ENCODE measurements at regions not wholly inside any gene's neighbourhood (a gene's known extent, or its start where the extent isn't known, plus 50 kb on each side); places are given as distances from the start of the nearest gene placed in this dataset.
A peak's percentile ranks its signal among the peaks of the same experiment; 100 is the strongest.

DNA sequence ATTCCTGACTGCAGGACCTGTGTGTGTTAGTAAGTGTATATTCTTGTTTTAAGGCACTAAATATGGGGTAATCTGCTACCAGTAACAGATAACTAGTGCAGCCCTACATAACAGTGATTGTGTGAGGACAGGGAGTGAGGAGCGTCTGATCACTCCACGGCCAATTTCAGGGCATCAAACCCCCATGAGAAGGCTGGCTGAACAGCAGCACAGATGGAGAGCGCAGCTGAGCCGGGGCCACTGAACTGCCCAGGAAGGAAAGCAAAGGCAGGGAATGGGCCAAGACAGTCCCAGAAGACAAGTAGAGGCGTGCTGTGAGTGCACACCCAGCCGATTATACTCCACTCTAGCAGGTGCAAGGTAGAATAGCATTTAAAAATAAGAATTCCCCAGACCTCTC is 157.1 kb upstream of the CHST15 start:
- Histone ChIP-seq H3K9me1 (ENCODE audit: control insufficient read depth, extremely low read depth, insufficient read depth, low read length) (no peaks in the 10 kb centered on the region), H3K36me3 (ENCODE audit: control insufficient read depth in 2 of 2, extremely low read depth in 1 of 2, insufficient read depth in 2 of 2, low read length in 2 of 2) (no peaks in the 10 kb centered on the region), H3K79me2 (ENCODE audit: control insufficient read depth, insufficient read depth, low read length) (no peaks in the 10 kb centered on the region), H4K20me1 (ENCODE audit: control insufficient read depth, extremely low read depth, insufficient read depth, low read length) (no peaks in the 10 kb centered on the region), H3K4me1 (ENCODE audit: control insufficient read depth, extremely low read depth, insufficient read depth, low read length) (no peaks in the 10 kb centered on the region), H3K27me3 (ENCODE audit: control insufficient read depth, extremely low read depth, insufficient read depth, low read length) (peaks cover 10% of the 10 kb centered on the region), H3K4me3 (ENCODE audit: control insufficient read depth in 2 of 3, extremely low read depth in 1 of 3, insufficient read depth in 2 of 3, low read depth in 1 of 3, low read length in 3 of 3) (no peak overlapping the region), H3K27ac (ENCODE audit: control insufficient read depth, insufficient read depth, low read length) (no peak overlapping the region), H2AFZ (ENCODE audit: control insufficient read depth, low read length) (no peak overlapping the region), H3K9me3 (ENCODE audit: control insufficient read depth, low read depth, low read length) (no peaks in the 10 kb centered on the region), H3K4me2 (ENCODE audit: control insufficient read depth, extremely low read depth, insufficient read depth, low read depth, low read length) (no peak overlapping the region), H3K9ac (ENCODE audit: control insufficient read depth, extremely low read depth, insufficient read depth, low read length) (no peak overlapping the region)
- dilution Hi-C loops (cut with MboI; ENCODE audit: extremely low pct_ligation_motif_present, low sequenced_read_pairs) = no loop called here
- TF ChIP-seq CTCF (optimal IDR thresholded peaks at IDR 0.05 in 1 of 3, IDR thresholded peaks at IDR 0.05 in 1 of 3, conservative IDR thresholded peaks at IDR 0.05 in 1 of 3; ENCODE audit: extremely low read depth in 1 of 3, insufficient read depth in 2 of 3, low read length in 3 of 3) (no peak), EZH2 (IDR thresholded peaks at IDR 0.05; ENCODE audit: low read length) (no peak)
- FAIRE-seq (no peak), DNase-seq (ENCODE audit: low read depth, low spot score) (no peak)

DNA sequence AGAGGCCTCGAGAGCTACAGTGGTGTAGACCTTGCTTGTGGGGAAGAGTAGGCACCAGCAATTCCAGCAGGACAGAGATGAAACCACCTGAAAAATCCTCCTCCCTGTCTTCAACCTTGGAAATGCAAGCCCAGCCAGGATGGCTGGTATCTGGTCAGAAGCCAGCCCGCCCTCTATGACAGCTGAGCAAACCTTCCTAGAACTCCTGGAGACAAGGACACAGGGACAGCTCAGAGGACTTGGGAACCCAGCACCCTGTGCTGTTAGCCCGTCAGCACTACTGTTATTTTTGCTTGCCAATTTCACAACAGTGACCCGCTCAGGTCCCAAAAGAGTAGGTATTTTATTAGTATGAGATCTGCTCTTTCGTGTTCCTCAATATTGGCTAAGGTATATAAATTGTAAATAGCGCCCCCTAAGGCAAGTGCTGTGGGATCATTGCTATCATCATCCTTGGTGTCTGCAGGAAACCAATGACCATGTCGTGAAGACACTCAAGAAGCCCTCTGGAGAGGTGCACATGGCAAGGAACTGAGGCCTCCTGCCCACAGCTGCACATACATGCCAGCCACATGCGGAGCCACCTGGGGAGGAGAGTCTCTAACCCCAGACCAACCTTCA is 156.5 kb upstream of the CHST15 start:
- TF ChIP-seq CTCF (optimal IDR thresholded peaks at IDR 0.05 in 1 of 3, IDR thresholded peaks at IDR 0.05 in 1 of 3, conservative IDR thresholded peaks at IDR 0.05 in 1 of 3; ENCODE audit: extremely low read depth in 1 of 3, insufficient read depth in 2 of 3, low read length in 3 of 3) (peak; percentile 28 to 39 (median 32)), EZH2 (IDR thresholded peaks at IDR 0.05; ENCODE audit: low read length) (no peak)
- Histone ChIP-seq H3K9ac (ENCODE audit: control insufficient read depth, extremely low read depth, insufficient read depth, low read length) (no peak overlapping the region), H4K20me1 (ENCODE audit: control insufficient read depth, extremely low read depth, insufficient read depth, low read length) (no peaks in the 10 kb centered on the region), H3K27me3 (ENCODE audit: control insufficient read depth, extremely low read depth, insufficient read depth, low read length) (peaks cover 10% of the 10 kb centered on the region), H2AFZ (ENCODE audit: control insufficient read depth, low read length) (no peak overlapping the region), H3K27ac (ENCODE audit: control insufficient read depth, insufficient read depth, low read length) (no peak overlapping the region), H3K4me2 (ENCODE audit: control insufficient read depth, extremely low read depth, insufficient read depth, low read depth, low read length) (no peak overlapping the region), H3K4me3 (ENCODE audit: control insufficient read depth in 2 of 3, extremely low read depth in 1 of 3, insufficient read depth in 2 of 3, low read depth in 1 of 3, low read length in 3 of 3) (no peak overlapping the region), H3K9me3 (ENCODE audit: control insufficient read depth, low read depth, low read length) (no peaks in the 10 kb centered on the region), H3K9me1 (ENCODE audit: control insufficient read depth, extremely low read depth, insufficient read depth, low read length) (no peaks in the 10 kb centered on the region), H3K36me3 (ENCODE audit: control insufficient read depth in 2 of 2, extremely low read depth in 1 of 2, insufficient read depth in 2 of 2, low read length in 2 of 2) (no peaks in the 10 kb centered on the region), H3K79me2 (ENCODE audit: control insufficient read depth, insufficient read depth, low read length) (no peaks in the 10 kb centered on the region), H3K4me1 (ENCODE audit: control insufficient read depth, extremely low read depth, insufficient read depth, low read length) (no peaks in the 10 kb centered on the region)
- dilution Hi-C loops (cut with MboI; ENCODE audit: extremely low pct_ligation_motif_present, low sequenced_read_pairs) = no loop called here
- DNase-seq (ENCODE audit: low read depth, low spot score) = no peak
- no peak for FAIRE-seq
